IMR-90 (cell line): ENCODE measurements at regions not wholly inside any gene's neighbourhood (a gene's known extent, or its start where the extent isn't known, plus 50 kb on each side); places are given as distances from the start of the nearest gene placed in this dataset.

ENCODE experiments used
- CEBPB ChIP-seq: IDR thresholded peaks from 2 replicates; pipeline ENCODE4 v1.6.1; 2012; ENCODE audit warnings: low read depth, low read length, improper control_type of control experiment
- POLR2A ChIP-seq: IDR thresholded peaks from 2 replicates; pipeline ENCODE4 v1.6.1; 2012; ENCODE audit warnings: mild to moderate bottlenecking, low read depth, low read length
- TF ChIP-seq, protein P1 (sequence below): conservative IDR thresholded peaks from 2 replicates; pipeline ENCODE4 v1.5.1; 2012; ENCODE audit warnings: mild to moderate bottlenecking, low read depth, low read length, improper control_type of control experiment
- TF ChIP-seq, protein P2 (sequence below): fragments of 150-350 bp; IDR thresholded peaks from 2 replicates; pipeline ENCODE4 v1.6.1; 2016; ENCODE audit warnings: low read depth, mild to moderate bottlenecking, low read length, moderate library complexity, borderline replicate concordance

DNA sequence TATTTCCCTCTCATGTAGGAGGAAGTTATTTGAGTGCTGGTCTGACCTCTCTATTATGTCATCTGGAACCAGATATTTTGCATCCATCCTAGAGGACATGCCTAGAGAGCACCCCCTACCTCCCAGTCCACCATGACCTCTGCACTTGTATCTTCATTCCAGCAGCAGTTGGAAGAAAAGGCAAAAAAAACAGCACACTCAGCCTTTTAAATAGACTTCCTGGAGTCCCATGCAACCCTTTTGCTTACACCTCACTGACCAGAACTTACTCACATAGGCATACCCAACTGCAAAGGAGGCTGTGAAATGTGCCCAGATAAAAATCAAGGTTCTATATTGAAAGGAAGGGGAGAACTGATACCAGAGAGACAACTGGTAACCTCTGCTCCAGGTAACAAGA is 92.3 kb upstream of the FHIT start:
- TF ChIP-seq POLR2A (no peak), CEBPB (no peak)
- TF ChIP-seq, protein P1, sequence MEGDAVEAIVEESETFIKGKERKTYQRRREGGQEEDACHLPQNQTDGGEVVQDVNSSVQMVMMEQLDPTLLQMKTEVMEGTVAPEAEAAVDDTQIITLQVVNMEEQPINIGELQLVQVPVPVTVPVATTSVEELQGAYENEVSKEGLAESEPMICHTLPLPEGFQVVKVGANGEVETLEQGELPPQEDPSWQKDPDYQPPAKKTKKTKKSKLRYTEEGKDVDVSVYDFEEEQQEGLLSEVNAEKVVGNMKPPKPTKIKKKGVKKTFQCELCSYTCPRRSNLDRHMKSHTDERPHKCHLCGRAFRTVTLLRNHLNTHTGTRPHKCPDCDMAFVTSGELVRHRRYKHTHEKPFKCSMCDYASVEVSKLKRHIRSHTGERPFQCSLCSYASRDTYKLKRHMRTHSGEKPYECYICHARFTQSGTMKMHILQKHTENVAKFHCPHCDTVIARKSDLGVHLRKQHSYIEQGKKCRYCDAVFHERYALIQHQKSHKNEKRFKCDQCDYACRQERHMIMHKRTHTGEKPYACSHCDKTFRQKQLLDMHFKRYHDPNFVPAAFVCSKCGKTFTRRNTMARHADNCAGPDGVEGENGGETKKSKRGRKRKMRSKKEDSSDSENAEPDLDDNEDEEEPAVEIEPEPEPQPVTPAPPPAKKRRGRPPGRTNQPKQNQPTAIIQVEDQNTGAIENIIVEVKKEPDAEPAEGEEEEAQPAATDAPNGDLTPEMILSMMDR: no peak
- TF ChIP-seq, protein P2, sequence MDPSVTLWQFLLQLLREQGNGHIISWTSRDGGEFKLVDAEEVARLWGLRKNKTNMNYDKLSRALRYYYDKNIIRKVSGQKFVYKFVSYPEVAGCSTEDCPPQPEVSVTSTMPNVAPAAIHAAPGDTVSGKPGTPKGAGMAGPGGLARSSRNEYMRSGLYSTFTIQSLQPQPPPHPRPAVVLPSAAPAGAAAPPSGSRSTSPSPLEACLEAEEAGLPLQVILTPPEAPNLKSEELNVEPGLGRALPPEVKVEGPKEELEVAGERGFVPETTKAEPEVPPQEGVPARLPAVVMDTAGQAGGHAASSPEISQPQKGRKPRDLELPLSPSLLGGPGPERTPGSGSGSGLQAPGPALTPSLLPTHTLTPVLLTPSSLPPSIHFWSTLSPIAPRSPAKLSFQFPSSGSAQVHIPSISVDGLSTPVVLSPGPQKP: no peak
